ENCODE measurements at regions not wholly inside any gene's neighbourhood (a gene's known extent, or its start where the extent isn't known, plus 50 kb on each side); places are given as distances from the start of the nearest gene placed in this dataset.
"Not testable (repeated sequence)": the region's sequence is repeated elsewhere in the genome, so short reads cannot be mapped to it uniquely, and the experiment has no call there.

DNA sequence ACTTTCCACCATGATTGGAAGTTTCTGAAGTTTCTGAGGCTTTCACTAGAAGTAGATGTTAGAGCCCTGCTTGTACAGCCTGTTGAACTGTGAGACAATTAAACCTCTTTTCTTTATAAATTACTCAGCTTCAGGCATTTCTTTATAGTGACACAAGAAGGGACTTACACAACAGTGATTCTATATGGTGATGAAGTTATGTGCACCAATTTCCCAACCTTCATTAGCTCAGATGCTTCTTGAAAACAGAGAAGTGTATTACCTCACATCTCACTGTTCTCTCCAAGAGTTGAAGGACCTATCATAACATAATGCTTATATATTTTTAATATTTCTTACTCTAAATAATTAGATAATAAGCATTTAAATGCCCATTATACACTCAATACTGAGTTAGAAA lies 202.1 kb upstream of the ANXA10 start:
- BruUV-seq (replicated peaks) = no TSS peak
- intact Hi-C loops (cut with micrococcal nuclease; ENCODE audit: unreplicated experiment) = no loop called here
- DNase-seq (ENCODE audit: low read depth, low spot score) = no peak

DNA sequence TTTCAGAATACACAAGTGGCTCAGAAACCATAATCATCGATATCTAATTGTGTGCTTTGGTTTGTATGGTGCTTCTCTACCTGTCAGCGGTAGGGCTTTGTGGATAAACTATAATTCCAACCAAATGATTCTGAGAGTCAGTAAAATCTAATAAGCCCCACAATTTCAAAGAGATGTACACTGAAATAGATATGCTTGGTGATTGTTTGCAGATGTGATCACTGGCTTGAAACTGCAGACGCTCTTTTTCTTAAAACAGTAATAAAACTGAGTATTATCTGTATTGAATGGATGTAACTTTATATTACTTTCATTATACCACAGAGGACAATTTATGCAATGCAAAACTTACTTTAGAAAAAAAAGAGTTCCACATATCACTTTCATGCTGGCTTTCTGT lies 198.8 kb upstream of the ANXA10 start:
- CTCF ChIA-PET = no interaction called here
- ATAC-seq (no peak), DNase-seq (ENCODE audit: low read depth, low spot score) (no peak)
- POLR2A ChIA-PET = no interaction called here
- Histone ChIP-seq H3K4me3 (ENCODE audit: low read depth in 2 of 2, low read length in 2 of 2) (no peak overlapping the region), H3K27ac (ENCODE audit: low read length) (no peak overlapping the region), H3K4me1 (ENCODE audit: control insufficient read depth, insufficient read depth, low read length) (no peaks in the 10 kb centered on the region), H3K9me3 (ENCODE audit: control insufficient read depth, insufficient read depth, low read depth, low read length) (no peaks in the 10 kb centered on the region), H3K36me3 (ENCODE audit: control insufficient read depth, insufficient read depth, low read length) (no peaks in the 10 kb centered on the region), H3K27me3 (ENCODE audit: control insufficient read depth, insufficient read depth, low read length) (no peaks in the 10 kb centered on the region)
- no TSS peak for BruUV-seq (replicated peaks)
- in situ Hi-C loops (cut with HindIII; ENCODE audit: low pct_unique_long_range_greater_than_20kb, low sequenced_read_pairs) (no loop called here), intact Hi-C loops (cut with micrococcal nuclease; ENCODE audit: unreplicated experiment) (no loop called here)
- TF ChIP-seq SIN3A (IDR thresholded peaks at IDR 0.05; ENCODE audit: borderline replicate concordance, insufficient read depth, low read depth, low read length) = no peak
- no peak for TF ChIP-seq POLR2AphosphoS5 (IDR thresholded peaks at IDR 0.05; ENCODE audit: low read depth, low read length)
- no peak for TF ChIP-seq TCF7L2 (IDR thresholded peaks at IDR 0.05; ENCODE audit: low read depth, low read length)
- TF ChIP-seq, protein P1, sequence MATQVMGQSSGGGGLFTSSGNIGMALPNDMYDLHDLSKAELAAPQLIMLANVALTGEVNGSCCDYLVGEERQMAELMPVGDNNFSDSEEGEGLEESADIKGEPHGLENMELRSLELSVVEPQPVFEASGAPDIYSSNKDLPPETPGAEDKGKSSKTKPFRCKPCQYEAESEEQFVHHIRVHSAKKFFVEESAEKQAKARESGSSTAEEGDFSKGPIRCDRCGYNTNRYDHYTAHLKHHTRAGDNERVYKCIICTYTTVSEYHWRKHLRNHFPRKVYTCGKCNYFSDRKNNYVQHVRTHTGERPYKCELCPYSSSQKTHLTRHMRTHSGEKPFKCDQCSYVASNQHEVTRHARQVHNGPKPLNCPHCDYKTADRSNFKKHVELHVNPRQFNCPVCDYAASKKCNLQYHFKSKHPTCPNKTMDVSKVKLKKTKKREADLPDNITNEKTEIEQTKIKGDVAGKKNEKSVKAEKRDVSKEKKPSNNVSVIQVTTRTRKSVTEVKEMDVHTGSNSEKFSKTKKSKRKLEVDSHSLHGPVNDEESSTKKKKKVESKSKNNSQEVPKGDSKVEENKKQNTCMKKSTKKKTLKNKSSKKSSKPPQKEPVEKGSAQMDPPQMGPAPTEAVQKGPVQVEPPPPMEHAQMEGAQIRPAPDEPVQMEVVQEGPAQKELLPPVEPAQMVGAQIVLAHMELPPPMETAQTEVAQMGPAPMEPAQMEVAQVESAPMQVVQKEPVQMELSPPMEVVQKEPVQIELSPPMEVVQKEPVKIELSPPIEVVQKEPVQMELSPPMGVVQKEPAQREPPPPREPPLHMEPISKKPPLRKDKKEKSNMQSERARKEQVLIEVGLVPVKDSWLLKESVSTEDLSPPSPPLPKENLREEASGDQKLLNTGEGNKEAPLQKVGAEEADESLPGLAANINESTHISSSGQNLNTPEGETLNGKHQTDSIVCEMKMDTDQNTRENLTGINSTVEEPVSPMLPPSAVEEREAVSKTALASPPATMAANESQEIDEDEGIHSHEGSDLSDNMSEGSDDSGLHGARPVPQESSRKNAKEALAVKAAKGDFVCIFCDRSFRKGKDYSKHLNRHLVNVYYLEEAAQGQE (IDR thresholded peaks at IDR 0.05; ENCODE audit: insufficient read depth in 1 of 2, low read depth in 2 of 2, low read length in 1 of 2) = no peak
- TF ChIP-seq, protein P2, sequence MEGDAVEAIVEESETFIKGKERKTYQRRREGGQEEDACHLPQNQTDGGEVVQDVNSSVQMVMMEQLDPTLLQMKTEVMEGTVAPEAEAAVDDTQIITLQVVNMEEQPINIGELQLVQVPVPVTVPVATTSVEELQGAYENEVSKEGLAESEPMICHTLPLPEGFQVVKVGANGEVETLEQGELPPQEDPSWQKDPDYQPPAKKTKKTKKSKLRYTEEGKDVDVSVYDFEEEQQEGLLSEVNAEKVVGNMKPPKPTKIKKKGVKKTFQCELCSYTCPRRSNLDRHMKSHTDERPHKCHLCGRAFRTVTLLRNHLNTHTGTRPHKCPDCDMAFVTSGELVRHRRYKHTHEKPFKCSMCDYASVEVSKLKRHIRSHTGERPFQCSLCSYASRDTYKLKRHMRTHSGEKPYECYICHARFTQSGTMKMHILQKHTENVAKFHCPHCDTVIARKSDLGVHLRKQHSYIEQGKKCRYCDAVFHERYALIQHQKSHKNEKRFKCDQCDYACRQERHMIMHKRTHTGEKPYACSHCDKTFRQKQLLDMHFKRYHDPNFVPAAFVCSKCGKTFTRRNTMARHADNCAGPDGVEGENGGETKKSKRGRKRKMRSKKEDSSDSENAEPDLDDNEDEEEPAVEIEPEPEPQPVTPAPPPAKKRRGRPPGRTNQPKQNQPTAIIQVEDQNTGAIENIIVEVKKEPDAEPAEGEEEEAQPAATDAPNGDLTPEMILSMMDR (IDR thresholded peaks at IDR 0.05) = no peak

More for the DNA sequence above, 202.1 kb upstream of the ANXA10 start:
- H3K27me3 ChIP-seq (ENCODE audit: control insufficient read depth, insufficient read depth, low read length) = no peaks in the 10 kb centered on the region
- POLR2A ChIA-PET = no interaction called here
- ATAC-seq = no peak
- H3K9me3 ChIP-seq (ENCODE audit: control insufficient read depth, insufficient read depth, low read depth, low read length) = no peaks in the 10 kb centered on the region; the same call in 1 of the 2 replicates
- no peak overlapping the region for H3K27ac ChIP-seq (ENCODE audit: low read length)
- TF ChIP-seq POLR2AphosphoS5 (IDR thresholded peaks at IDR 0.05; ENCODE audit: low read depth, low read length) (no peak), TCF7L2 (IDR thresholded peaks at IDR 0.05; ENCODE audit: low read depth, low read length) (no peak), SIN3A (IDR thresholded peaks at IDR 0.05; ENCODE audit: borderline replicate concordance, insufficient read depth, low read depth, low read length) (no peak)
- TF ChIP-seq, protein P2 (IDR thresholded peaks at IDR 0.05) = no peak
- TF ChIP-seq, protein P1 (IDR thresholded peaks at IDR 0.05; ENCODE audit: insufficient read depth in 1 of 2, low read depth in 2 of 2, low read length in 1 of 2) = no peak
- in situ Hi-C loops (cut with HindIII; ENCODE audit: low pct_unique_long_range_greater_than_20kb, low sequenced_read_pairs) = no loop called here
- H3K36me3 ChIP-seq (ENCODE audit: control insufficient read depth, insufficient read depth, low read length) = no peaks in the 10 kb centered on the region
- CTCF ChIA-PET = no interaction called here
- no peaks in the 10 kb centered on the region for H3K4me1 ChIP-seq (ENCODE audit: control insufficient read depth, insufficient read depth, low read length)
- H3K4me3 ChIP-seq (ENCODE audit: low read depth in 2 of 2, low read length in 2 of 2) = no peak overlapping the region

DNA sequence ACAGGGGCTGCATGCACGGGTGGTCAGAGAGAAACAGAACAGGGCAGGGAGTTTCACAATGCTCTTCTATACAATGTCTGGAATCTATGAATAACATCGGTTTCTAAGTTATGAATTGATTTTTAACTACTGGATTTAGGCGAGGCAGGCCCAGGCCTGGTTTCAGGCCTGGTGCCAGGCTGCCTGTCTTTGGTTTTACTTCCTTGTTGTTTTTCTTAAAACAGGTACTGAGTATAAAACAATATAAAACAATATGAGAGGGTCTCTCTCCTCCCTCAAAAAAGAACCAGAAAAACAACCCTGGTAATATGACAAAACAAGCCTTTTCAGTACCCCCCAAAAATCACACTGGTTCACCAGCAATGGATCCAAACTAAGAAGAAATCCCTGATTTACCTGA lies 196.1 kb upstream of the ANXA10 start:
- POLR2A ChIA-PET; in situ Hi-C loops (cut with HindIII; ENCODE audit: low pct_unique_long_range_greater_than_20kb, low sequenced_read_pairs); H3K27me3 ChIP-seq (ENCODE audit: control insufficient read depth, insufficient read depth, low read length); ATAC-seq; H3K4me3 ChIP-seq (ENCODE audit: low read depth in 2 of 2, low read length in 2 of 2); H3K36me3 ChIP-seq (ENCODE audit: control insufficient read depth, insufficient read depth, low read length); DNase-seq (ENCODE audit: low read depth, low spot score); H3K27ac ChIP-seq (ENCODE audit: low read length); intact Hi-C loops (cut with micrococcal nuclease; ENCODE audit: unreplicated experiment); BruUV-seq (replicated peaks); H3K4me1 ChIP-seq (ENCODE audit: control insufficient read depth, insufficient read depth, low read length); CTCF ChIA-PET; H3K9me3 ChIP-seq (ENCODE audit: control insufficient read depth, insufficient read depth, low read depth, low read length): not testable (repeated sequence)

Measured in Panc1 (cell line).